GM12878 (cell line): ENCODE measurements at regions not wholly inside any gene's neighbourhood (a gene's known extent, or its start where the extent isn't known, plus 50 kb on each side); places are given as distances from the start of the nearest gene placed in this dataset.

Source experiments
- ATAC-seq: fragments of 200-7000 bp; cut with Tn5 transposase; 3 replicates; pipeline ENCODE4 v1.9.1; 2020; ENCODE audit warnings: mild to moderate bottlenecking, moderate library complexity
- BruUV-seq: library from RNA; stranded (reverse); fragments of 400-500 nt; replicated peaks from 2 replicates; lab custom pipeline; 2021; lab: Mats Ljungman, UMichigan
- CTCF ChIA-PET: fragments of 300-600 bp; sonication (Branson Sonifier 250); formaldehyde crosslinking; extraction: SDS; loops from one replicate; lab custom pipeline; 2021; ENCODE audit warnings: inconsistent platforms; lab: Yijun Ruan, JAX
- POLR2A ChIA-PET: fragments of 350-600 bp; formaldehyde crosslinking; extraction: SDS; loops from one replicate; lab custom pipeline; 2021; ENCODE audit warnings: inconsistent platforms; lab: Charles Lee
- RAD21 ChIA-PET: fragments of 300-600 bp; sonication (Branson Sonifier 250); formaldehyde crosslinking; loops from one replicate; lab custom pipeline; 2023; ENCODE audit warnings: antibody characterized with exemption; ENCODE audit not compliant: unreplicated experiment; lab: Charles Lee
- SMC1A ChIA-PET: fragments of 300-600 bp; sonication (Branson Sonifier 250); formaldehyde crosslinking; loops from one replicate; lab custom pipeline; 2023; ENCODE audit not compliant: unreplicated experiment, uncharacterized antibody; lab: Charles Lee
- DNase-seq: peaks from one replicate; pipeline ENCODE4 v3.0.0-alpha.2; 2011; ENCODE audit warnings: low read depth, low spot score
- FAIRE-seq: peaks from 3 replicates; lab custom pipeline; 2011; peaks lifted over from hg19 to GRCh38; lab: Jason Lieb, UNC
- H2AFZ ChIP-seq: 2 replicates; pipeline ENCODE4 v1.6.0; 2011; ENCODE audit warnings: low read depth, low read length, control low read depth; ENCODE audit not compliant: control insufficient read depth
- H3K27ac ChIP-seq: 2 replicates; pipeline ENCODE4 v1.5.1; 2011; ENCODE audit warnings: control low read depth; ENCODE audit not compliant: control insufficient read depth, insufficient read depth
- H3K27me3 ChIP-seq, 2 experiments: replicated peaks in 1 of 2; 2 replicates each; pipeline versions ENCODE4 v1.6.0 to v1.6.1; 2011; ENCODE audit warnings: low read length in 1 of 2; ENCODE audit not compliant: control insufficient read depth in 2 of 2, insufficient read depth in 2 of 2
- H3K36me3 ChIP-seq, 2 experiments: 2 replicates each; pipeline ENCODE4 v1.5.1; 2011; ENCODE audit warnings: low read length in 1 of 2; ENCODE audit not compliant: control insufficient read depth in 2 of 2, insufficient read depth in 2 of 2
- H3K4me1 ChIP-seq: 2 replicates; pipeline ENCODE4 v1.6.1; 2011; ENCODE audit warnings: mild to moderate bottlenecking, low read length, moderate library complexity, mixed read lengths; ENCODE audit not compliant: control insufficient read depth, insufficient read depth
- H3K4me2 ChIP-seq: 2 replicates; pipeline ENCODE4 v1.6.0; 2011; ENCODE audit warnings: control low read depth; ENCODE audit not compliant: control insufficient read depth, insufficient read depth
- H3K4me3 ChIP-seq: fragments of 200-600 bp; sonication (generic); 2 replicates; pipeline ENCODE4 v1.5.1; 2016
- H3K79me2 ChIP-seq: 2 replicates; pipeline ENCODE4 v1.6.0; 2011; ENCODE audit warnings: low read length; ENCODE audit not compliant: control insufficient read depth, insufficient read depth
- H3K9ac ChIP-seq: 2 replicates; pipeline ENCODE4 v1.8.0; 2011; ENCODE audit warnings: low read length, control low read depth, mixed read lengths; ENCODE audit not compliant: control insufficient read depth, insufficient read depth
- H3K9me3 ChIP-seq: replicated peaks from 3 replicates; pipeline ENCODE4 v1.5.1; 2011; ENCODE audit warnings: mild to moderate bottlenecking, low read length; ENCODE audit not compliant: control insufficient read depth, insufficient read depth
- H4K20me1 ChIP-seq: 2 replicates; pipeline ENCODE4 v1.6.0; 2011; ENCODE audit not compliant: control insufficient read depth, insufficient read depth
- CHD2 ChIP-seq: IDR thresholded peaks from 2 replicates; pipeline ENCODE4 v1.6.1; 2011; ENCODE audit warnings: low read depth, low read length, improper control_type of control experiment, borderline replicate concordance
- IKZF1 ChIP-seq: fragments of 450-650 bp; conservative IDR thresholded peaks from 2 replicates; pipeline ENCODE4 v1.6.1; 2017; ENCODE audit warnings: antibody characterized with exemption, mild to moderate bottlenecking
- IKZF2 ChIP-seq, 2 experiments: fragments of 450-650 bp; IDR thresholded peaks; 2 replicates each; pipeline ENCODE4 v1.6.1; 2017; ENCODE audit warnings: mild to moderate bottlenecking in 2 of 2, moderate library complexity in 2 of 2
- NBN ChIP-seq: fragments of 450-650 bp; IDR thresholded peaks from 2 replicates; pipeline ENCODE4 v1.6.1; 2016
- POLR2A ChIP-seq: IDR thresholded peaks from 2 replicates; pipeline ENCODE4 v1.6.1; 2011; ENCODE audit warnings: low read depth, mild to moderate bottlenecking, low read length
- SMARCA5 ChIP-seq: fragments of 450-650 bp; IDR thresholded peaks from 2 replicates; pipeline ENCODE4 v1.6.1; 2017; ENCODE audit warnings: mild to moderate bottlenecking
- TCF7 ChIP-seq: IDR thresholded peaks from 2 replicates; pipeline ENCODE4 v1.6.1; 2014; ENCODE audit warnings: antibody characterized with exemption, borderline replicate concordance
- ZZZ3 ChIP-seq: IDR thresholded peaks from 2 replicates; pipeline ENCODE4 v1.6.1; 2011; ENCODE audit warnings: low read depth; ENCODE audit not compliant: control insufficient read depth, insufficient read length
- WGBS: methylation state at CpG from one replicate; pipeline ENCODE4 v1.1.6; 2016; ENCODE audit warnings: low lambda C conversion rate; ENCODE audit not compliant: insufficient replicate concordance, insufficient coverage; ENCODE audit errors: missing lambda C conversion rate; 5-methylcytosine and 5-hydroxymethylcytosine counted together
- in situ Hi-C: fragments of 300-500 bp; cut with MboI; formaldehyde crosslinking; loops from 9 replicates; pipeline ENCODE4 v1.14.3; 2018; ENCODE audit warnings: mixed read lengths
- intact Hi-C: fragments of 100-400 bp; cut with micrococcal nuclease; formaldehyde crosslinking; loops from one replicate; pipeline ENCODE4 v1.14.2; 2022; ENCODE audit not compliant: unreplicated experiment

- TF ChIP-seq SMARCA5, result peak; percentile 46; the same call in 1 of the 2 replicates
- TF ChIP-seq NBN, result peak; percentile 81
- TF ChIP-seq TCF7, result no peak
- peak; percentile 90 for TF ChIP-seq IKZF1
- TF ChIP-seq POLR2A, result no peak
Observed at GRCh38 chr20:6838181-6838826, 70.8 kb downstream of the BMP2 start (continued).

GRCh38 chr20:6841128-6841527 is 73.6 kb downstream of the BMP2 start:
- SMC1A ChIA-PET, result interaction anchor here (0.8 to 14.3 kb wide), 23 partner anchors 8 to 813 kb away, joined by 3 to 270 read pairs (median 12); no protein-coding TSS in a partner anchor
- CTCF ChIA-PET, result interaction anchor here (0.8 to 6.7 kb wide), 15 partner anchors 9 to 445 kb away, joined by 3 to 57 read pairs (median 9); no protein-coding TSS in a partner anchor
- RAD21 ChIA-PET, result interaction anchor here (0.9 to 8.1 kb wide), 21 partner anchors 8 to 444 kb away, joined by 3 to 197 read pairs (median 6); no protein-coding TSS in a partner anchor
- Histone ChIP-seq H3K36me3 (no peaks in the 10 kb centered on the region), H3K9me3 (no peaks in the 10 kb centered on the region), H2AFZ (no peak overlapping the region), H3K79me2 (no peaks in the 10 kb centered on the region), H3K27ac (no peak overlapping the region), H3K4me2 (no peak overlapping the region), H4K20me1 (no peaks in the 10 kb centered on the region), H3K4me3 (no peak overlapping the region), H3K9ac (no peak overlapping the region), H3K4me1 (no peaks in the 10 kb centered on the region), H3K27me3 (no peaks in the 10 kb centered on the region)
- POLR2A ChIA-PET, result interaction anchor here (0.6 to 12.0 kb wide), 16 partner anchors 8 to 156 kb away, joined by 3 to 100 read pairs (median 4); no protein-coding TSS in a partner anchor
- no peak for ATAC-seq
- no TSS peak for BruUV-seq
- no peak for FAIRE-seq
- WGBS, result 5% methylated on average over 2 of the region's 2 CpGs
- TF ChIP-seq ZZZ3 (peak; percentile 10), CHD2 (no peak), IKZF2 (IDR thresholded peaks at IDR 0.05) (peak; percentile 14 to 41; a peak in 1 of 4 replicates)
- in situ Hi-C loops (no loop called here), intact Hi-C loops (no loop called here)
- no peak for DNase-seq
